GM18951 (cell line): ENCODE measurements at regions not wholly inside any gene's neighbourhood (a gene's known extent, or its start where the extent isn't known, plus 50 kb on each side); places are given as distances from the start of the nearest gene placed in this dataset.

Experiments used
- POLR2A ChIP-seq: IDR thresholded peaks from 4 replicates; pipeline ENCODE4 v1.6.1; 2011; ENCODE audit warnings: mild to moderate bottlenecking; ENCODE audit not compliant: insufficient read length, insufficient read depth; ENCODE audit errors: extremely low read depth
- in situ Hi-C: fragments of 300-500 bp; cut with MboI; formaldehyde crosslinking; loops from one replicate; pipeline ENCODE4 v1.12.0; 2022; ENCODE audit warnings: low sequenced_read_pairs, mixed read lengths, inconsistent platforms; ENCODE audit not compliant: unreplicated experiment

DNA sequence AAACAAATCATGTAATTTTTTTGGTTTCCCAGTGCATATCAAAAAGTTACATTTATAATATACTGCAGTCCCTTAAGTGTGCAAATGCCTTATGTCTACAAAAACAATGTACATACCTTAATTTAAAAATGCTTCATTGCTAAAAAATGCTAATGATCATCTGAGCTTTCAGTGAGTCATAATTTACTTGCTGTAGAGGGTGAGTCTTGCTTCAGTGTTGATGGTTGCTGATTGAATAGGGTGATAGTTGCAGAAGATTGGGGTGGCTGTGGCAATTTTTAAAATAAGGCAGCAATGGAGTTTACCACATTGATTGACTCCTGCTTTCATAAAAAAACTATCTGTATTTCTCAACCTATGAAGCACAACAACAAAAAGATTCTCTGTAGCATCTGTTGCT is 613.9 kb downstream of the TBC1D4 start:
- in situ Hi-C loops: no loop called here
- no peak for TF ChIP-seq POLR2A

DNA sequence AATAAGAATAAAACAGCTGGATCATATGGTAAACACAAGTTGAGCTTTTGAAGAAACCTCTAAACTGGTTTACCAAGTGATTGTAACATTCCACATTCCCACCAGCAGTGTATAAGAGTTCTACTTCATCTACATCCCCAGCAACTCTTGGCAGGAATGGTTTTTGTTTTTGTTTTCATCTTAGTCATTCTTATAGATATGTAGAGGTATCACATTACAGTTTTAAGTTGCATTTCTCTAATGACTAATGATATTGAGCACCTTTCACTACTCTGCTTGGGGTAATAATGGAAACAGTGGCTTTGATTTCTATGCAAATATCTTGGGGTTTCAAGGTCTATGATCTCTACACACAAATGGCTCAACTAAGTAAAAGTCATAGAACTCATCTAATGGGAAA is 614.5 kb downstream of the TBC1D4 start:
- TF ChIP-seq POLR2A: no peak
- in situ Hi-C loops: no loop called here

GRCh38 chr13:74866101-74866500 is 615.9 kb downstream of the TBC1D4 start:
- in situ Hi-C loops: no loop called here
- TF ChIP-seq POLR2A: no peak

- TF ChIP-seq POLR2A: no peak
- in situ Hi-C loops: no loop called here
Observed at GRCh38 chr13:74865656-74866055, 616.3 kb downstream of the TBC1D4 start.

- TF ChIP-seq POLR2A: no peak
- in situ Hi-C loops: no loop called here
Observed at GRCh38 chr13:74860789-74861188, 621.2 kb downstream of the TBC1D4 start.

GRCh38 chr13:74850893-74851292 is 631.1 kb downstream of the TBC1D4 start:
- in situ Hi-C loops: no loop called here
- no peak for TF ChIP-seq POLR2A

DNA sequence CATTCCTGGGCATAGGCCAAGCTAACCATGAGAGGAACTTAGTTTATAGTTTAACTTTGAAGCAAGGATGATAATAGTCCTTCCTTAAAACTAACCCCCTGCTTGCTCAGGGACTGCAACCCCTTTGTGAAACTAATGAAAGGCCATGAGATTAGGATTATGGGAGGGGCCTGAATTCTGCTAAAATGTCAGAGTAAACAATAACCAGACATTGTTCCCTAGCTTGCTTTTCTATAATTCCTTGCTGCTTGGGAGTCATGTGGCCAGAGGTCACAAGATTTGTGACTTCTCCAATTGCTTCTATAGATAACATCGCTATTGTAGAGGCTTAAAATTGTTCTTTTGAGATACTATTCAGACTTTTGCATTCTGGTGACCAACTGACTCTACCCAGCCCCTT is 634.0 kb downstream of the TBC1D4 start:
- in situ Hi-C loops: no loop called here

DNA sequence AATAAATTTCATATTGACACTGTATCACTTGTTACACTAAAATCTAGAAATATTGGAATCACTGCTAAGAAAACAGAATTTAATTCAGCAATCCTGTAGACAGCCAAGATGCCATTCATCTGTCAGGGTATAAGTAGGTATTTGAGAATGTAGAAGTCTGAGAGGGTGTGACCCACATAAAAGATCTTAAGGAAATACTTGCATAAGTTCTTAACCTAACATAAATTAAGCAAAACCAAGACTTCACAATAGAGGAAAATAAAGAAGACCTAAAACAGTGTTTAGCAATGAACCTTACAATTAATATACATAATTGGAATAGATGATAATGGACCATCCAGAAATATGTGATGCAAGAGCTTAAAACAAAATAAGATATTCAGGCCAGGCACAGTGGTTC is 636.2 kb downstream of the TBC1D4 start:
- in situ Hi-C loops: no loop called here
- TF ChIP-seq POLR2A: no peak

More for the DNA sequence above, 634.0 kb downstream of the TBC1D4 start:
- TF ChIP-seq POLR2A: no peak

DNA sequence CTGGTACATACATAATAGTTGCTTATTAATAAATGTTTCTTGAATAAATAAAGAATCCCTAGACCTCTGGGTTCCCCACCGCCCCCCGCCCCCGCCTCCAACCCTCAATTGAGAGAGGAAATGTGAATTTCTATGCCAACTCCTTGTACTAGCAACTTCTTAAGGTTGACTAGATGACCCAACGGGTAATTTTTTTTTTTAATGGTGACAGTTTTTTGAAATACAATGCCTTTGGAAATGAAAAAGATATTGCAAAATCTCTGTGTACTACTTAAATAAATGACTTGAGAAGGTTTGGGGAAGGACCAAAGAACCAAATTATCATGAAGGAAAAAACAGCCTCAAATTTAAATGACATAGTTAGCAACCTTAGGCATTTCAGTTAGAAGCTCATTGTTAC is 640.3 kb downstream of the TBC1D4 start:
- no peak for TF ChIP-seq POLR2A
- in situ Hi-C loops: no loop called here

DNA sequence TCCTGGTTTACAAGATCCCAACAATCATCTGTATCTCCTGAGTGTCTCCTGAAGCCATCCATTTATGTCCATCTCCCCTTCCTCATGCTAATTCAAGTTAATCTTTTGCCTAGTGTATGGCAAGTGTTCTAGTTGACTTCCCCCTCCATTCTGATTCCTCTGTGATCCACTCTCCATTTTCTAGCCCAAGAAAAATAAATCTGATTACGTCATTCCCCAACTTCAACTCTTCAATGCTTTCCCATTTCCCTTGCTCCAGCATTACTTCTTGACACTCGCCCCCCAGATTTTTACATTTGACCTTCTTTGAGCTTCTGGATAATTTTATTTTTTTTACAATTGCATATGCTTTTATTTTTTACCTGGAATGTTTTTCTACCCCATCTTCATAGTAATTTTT is 640.8 kb downstream of the TBC1D4 start:
- TF ChIP-seq POLR2A: no peak
- in situ Hi-C loops: no loop called here

DNA sequence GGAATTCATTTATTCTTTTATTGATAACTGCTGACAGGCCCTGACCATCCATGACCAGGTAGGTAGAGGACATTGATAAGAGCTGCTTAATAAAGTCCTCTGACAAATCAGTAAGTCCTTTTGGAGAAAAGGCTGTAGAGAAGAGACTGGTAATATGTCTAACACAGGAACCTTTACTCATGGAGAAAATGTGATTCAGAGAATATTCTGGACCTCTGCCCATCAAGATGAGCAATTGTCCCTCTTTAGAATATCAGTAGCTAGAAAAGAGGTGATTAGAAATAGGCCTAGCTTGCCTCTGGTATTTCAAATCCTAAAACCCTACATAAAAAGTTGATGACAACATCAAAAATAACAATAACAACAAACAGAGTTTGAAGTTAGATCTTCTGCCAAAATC is 642.3 kb downstream of the TBC1D4 start:
- in situ Hi-C loops: no loop called here

GRCh38 chr13:74838096-74838495 is 643.9 kb downstream of the TBC1D4 start:
- no peak for TF ChIP-seq POLR2A
- in situ Hi-C loops: no loop called here

More for the DNA sequence above, 642.3 kb downstream of the TBC1D4 start:
- TF ChIP-seq POLR2A: no peak

- no peak for TF ChIP-seq POLR2A
- in situ Hi-C loops: no loop called here
Observed at GRCh38 chr13:74836628-74837027, 645.3 kb downstream of the TBC1D4 start.

DNA sequence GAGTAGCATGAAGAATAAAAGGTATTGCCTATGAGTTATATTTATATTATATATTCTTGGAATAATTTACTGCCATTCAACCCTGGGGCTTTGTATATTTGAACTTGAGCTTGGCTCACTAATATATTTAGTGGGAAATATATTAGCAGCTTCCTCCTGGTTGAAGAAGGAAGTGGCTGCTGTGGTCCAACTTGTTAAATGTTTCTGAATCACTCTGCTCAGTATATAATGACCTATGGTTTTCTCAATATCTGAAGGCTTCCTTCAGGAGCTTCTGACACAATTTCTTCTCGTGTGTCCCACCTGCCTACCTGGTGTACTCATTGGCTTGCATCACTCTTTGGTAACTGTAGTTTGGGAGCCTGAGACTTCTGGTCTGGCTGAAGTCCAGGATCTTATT is 646.4 kb downstream of the TBC1D4 start:
- in situ Hi-C loops: no loop called here
- no peak for TF ChIP-seq POLR2A

DNA sequence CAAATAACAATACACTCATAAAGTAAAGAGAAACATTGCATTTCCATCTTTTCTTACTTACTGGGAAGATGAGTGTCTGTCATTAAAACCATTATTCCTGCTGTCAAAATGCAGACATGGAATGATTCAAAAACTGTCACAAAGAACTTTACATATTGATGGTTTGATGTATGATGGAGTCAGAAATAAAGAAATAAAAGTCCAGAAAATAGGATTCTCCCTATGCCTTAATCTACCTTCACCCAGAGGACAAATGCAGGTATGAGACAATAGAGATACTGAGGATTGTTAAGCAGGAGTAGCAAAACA is 656.1 kb downstream of the TBC1D4 start:
- in situ Hi-C loops: no loop called here
- TF ChIP-seq POLR2A: no peak

DNA sequence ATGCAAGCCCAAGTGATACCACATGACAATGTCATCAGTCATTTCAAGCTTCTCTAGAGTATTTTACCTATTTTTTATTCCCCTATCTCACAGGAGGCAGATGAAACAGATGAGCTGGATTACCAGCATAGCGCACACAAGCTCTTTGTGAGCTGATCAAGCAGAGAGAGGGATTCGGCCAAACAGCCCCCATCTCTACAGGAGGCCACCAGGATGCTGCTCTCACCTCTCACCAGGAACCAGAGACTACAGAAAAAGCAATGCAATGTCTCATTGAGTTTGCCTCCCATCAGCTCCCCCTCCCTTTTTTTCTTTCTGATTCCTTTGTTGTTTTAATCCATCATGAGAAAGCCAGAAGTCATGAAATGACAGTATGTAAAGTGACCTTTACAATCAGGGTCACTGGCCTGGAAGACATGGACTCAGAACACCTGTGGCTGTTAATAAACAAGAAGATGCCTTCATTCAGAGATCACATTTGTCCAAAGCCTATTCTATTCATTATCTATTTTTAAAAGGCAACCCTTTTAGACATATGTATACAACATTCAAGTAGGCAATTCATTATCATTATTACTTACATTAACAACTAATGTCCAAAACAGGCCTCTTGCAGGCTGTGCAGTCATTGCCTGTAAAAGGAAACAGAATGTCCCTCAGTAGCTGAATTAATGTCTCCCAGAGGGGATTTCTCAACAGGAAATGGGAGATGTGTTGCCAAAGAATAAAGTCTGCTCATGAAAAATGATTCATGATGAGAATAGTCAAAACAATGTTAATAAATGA is 656.6 kb downstream of the TBC1D4 start:
- in situ Hi-C loops: no loop called here
- no peak for TF ChIP-seq POLR2A
